HG02870 (cell line): ENCODE measurements at regions not wholly inside any gene's neighbourhood (a gene's known extent, or its start where the extent isn't known, plus 50 kb on each side); places are given as distances from the start of the nearest gene placed in this dataset.

Experiments
- ATAC-seq: cut with Tn5 transposase; IDR thresholded peaks from one replicate; pipeline ENCODE4 v1.9.1; 2021; ENCODE audit warnings: mild to moderate bottlenecking, moderate library complexity; ENCODE audit not compliant: unreplicated experiment

DNA sequence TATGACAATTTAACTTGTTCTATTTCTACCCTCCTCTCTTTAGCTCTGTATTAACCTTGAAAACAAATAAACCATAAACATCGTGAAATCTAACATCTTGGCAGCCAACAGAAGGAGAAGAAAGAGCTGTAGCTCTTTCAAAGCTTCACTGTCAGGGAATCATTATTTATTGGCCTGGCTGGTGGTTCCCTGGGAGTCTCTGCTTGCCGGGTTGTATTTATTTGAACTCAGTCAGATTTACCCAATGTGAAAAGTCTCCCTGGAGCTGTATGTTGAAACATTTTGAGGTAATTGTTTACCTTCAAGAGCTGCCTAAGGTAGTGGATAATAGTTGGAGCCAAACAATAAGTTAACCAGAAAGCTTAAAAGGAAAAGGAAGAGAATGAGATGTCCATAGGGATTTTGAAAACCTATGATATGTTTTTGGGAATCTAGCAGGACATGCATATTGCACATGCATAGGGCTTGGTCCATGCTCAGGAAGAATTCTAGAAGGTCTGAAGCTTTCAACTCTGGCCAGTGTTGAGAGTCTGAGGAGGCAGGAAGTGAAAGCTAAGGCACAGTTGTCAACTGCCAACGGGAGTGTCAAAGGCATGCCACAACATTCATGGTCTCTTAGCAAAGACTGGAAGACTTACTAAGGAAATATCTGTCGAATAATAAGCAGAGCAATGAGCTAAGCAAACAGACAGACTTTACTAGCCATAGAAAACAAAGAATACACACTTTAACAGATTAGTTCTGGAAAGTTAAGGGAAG, 621.6 kb downstream of the PCDH7 start:
- ATAC-seq = no peak

- ATAC-seq = no peak
Observed at GRCh38 chr4:31343061-31343460, 622.9 kb downstream of the PCDH7 start.

DNA sequence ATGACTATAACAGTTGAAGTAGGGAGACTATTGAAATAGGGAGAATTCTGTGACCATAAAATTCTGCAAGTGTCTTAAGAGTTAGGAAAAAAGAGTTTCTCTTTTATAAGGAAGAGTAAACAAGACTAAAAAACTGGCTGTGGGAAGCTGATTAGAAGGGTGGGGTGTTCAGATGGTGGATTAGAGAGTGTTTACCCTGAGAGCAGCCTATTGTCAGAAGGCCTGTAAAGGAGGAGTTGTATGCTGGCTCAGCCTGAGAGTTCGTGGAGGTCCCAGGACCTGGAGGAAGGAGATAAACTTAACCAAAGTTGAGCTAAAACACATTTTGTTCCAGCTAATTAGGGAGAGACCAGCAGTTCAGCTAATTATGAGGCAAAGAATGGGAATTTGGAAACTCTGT, 629.7 kb downstream of the PCDH7 start:
- ATAC-seq = no peak

DNA sequence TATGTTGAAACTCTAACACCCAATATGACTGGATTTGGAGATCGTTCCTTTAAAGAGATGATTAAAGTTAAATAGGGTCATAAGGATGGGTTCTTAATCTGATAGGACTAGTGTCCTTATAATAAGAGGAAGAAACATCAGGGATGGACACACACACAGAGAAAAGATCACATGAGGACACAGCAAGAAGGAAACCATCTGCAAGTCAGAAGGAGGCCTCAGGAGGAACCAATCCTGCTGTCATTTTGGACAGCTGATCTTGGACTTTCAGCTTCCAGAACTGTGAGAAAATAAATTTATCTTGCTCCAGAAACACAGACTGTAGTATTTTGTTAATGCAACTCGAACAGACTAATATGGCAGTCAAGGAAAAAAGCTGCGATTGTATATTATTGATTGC, 631.5 kb downstream of the PCDH7 start:
- ATAC-seq = no peak

- no peak for ATAC-seq
Observed at GRCh38 chr4:31356839-31357238, 636.7 kb downstream of the PCDH7 start.

- no peak for ATAC-seq
Observed at GRCh38 chr4:31360786-31361185, 640.6 kb downstream of the PCDH7 start.

DNA sequence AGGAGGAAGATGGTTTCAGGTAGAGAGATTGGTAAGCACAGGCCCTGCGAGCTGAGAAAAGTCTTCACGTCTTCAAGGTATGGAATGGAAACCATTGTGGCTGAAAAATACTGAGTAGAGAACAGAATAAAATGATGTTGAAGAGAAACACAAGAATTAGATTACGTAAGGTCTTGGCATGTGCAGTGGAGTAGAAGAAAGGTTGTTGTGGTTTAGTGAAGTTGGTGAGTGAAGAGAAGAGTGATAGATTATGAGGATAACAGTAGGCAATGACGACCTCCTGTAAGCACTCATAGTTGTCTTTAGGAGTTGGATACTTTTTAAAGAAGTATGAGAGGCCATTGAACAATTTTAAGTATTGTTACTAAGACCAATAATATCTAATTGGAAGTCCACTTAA, 642.6 kb downstream of the PCDH7 start:
- no peak for ATAC-seq

GRCh38 chr4:31365006-31365690, 645.0 kb downstream of the PCDH7 start:
- ATAC-seq = no peak

DNA sequence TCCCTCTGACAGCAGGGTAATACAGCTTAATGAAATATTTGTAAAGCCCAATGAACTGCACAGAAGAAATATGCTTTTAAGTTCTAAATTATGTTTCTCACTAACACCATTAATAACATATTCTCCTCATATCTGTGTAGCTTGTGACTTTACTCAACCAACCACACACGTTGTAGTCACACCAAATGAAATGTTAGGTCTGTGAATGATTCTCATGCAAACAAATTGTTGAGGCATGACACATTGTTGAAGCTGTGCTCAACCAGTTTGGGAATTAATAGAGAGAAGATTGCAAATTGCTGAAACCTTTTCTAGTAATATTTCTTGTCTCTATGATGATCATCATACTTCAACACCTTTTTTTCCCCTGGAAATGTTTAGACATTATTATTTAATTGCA, 645.9 kb downstream of the PCDH7 start:
- no peak for ATAC-seq

DNA sequence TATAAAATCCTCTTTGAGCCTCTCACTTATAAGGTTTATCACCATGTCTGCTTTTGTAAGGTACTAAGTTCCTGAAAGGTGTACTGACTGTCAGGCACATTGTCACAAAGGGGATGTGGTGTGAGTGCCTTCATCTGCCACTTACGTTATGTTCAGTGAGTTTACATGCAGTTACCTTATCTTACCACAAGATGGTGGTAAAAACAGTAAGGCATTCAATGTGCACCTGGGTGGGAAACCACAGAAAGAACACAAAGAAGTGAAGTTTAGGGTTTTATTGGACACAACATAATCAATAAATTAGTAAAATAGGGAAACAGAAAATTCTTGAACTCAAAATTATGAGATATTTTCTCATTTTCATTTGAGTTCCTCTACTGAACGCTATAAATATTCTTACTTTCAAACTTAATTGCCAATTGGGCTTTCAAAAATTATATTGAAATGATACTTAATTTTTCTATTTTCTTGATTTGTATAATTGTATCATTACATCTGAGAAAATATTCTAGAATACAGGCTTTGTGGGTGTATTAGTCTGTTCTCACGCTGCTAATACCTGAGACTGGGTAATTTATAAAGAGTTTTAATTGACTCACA, 650.8 kb downstream of the PCDH7 start:
- peak; percentile 97 for ATAC-seq

GRCh38 chr4:31374256-31374960, 654.2 kb downstream of the PCDH7 start:
- ATAC-seq = no peak

GRCh38 chr4:31375936-31376335, 655.8 kb downstream of the PCDH7 start:
- no peak for ATAC-seq

DNA sequence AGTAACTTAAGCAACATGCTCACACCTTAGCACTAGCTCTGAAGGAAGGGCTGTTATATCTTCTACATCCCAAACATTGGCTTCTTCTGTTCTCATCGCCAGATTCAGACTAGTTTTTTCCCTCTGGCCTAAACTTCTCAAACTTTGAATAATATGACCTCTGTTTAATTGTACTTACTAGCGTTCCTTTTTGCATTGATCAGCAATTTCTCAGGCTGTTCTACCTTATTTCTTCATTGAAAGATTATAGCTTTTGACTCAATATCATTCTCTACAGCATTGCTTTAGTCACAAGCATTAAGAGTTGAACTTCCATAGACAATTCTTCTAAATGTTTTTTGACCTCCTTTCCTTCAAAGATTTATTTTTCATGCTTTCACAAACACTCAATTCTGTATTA, 659.2 kb downstream of the PCDH7 start:
- no peak for ATAC-seq

DNA sequence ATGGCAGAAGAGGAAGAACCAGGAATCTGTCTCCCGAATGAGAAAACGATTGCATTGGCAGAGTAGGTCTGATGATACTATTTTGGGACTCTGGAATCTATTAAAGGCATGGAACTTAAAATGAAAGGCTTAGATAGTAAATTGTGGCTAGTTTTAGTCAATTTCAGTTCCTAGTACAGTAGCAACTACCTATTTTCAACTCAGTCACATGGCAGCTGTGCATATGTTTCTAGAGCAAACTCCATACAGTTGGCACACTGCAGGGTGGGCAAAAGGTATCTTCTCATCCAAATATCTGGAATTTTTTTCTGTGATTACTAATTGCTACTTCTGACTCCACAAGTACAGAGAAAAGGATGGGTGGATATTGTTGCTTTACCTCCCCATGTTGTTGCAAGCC, 663.6 kb downstream of the PCDH7 start:
- no peak for ATAC-seq

GRCh38 chr4:31390849-31391248, 670.7 kb downstream of the PCDH7 start:
- no peak for ATAC-seq

GRCh38 chr4:31391976-31392375, 671.8 kb downstream of the PCDH7 start:
- no peak for ATAC-seq

- ATAC-seq = no peak
Observed at GRCh38 chr4:31392923-31393322, 672.8 kb downstream of the PCDH7 start.

GRCh38 chr4:31408121-31408520, 688.0 kb downstream of the PCDH7 start:
- ATAC-seq = no peak

DNA sequence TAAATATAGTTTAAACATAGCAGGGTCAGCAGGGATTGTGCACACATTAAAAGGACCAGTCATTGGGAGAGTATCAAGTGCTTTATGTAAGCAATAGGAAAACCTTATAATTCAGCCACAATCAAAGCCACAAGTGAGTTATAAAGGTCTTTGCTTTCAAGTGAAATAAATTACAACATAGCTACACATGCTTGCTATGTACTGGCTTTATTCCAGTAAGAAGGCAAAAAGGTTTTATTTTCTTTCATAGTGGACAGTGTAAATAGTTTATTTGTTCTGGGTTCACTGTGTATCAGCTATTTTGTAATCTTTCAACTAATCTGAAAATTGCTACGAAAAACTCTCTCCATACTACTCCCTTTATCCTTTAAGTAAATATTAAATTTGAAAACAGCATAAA, 691.4 kb downstream of the PCDH7 start:
- ATAC-seq = no peak

- ATAC-seq = no peak
Observed at GRCh38 chr4:31415629-31416028, 695.5 kb downstream of the PCDH7 start.

- no peak for ATAC-seq
Observed at GRCh38 chr4:31416498-31416897, 696.3 kb downstream of the PCDH7 start.

- no peak for ATAC-seq
Observed at GRCh38 chr4:31417040-31417439, 696.9 kb downstream of the PCDH7 start.
